ENCODE measurements at regions not wholly inside any gene's neighbourhood (a gene's known extent, or its start where the extent isn't known, plus 50 kb on each side); places are given as distances from the start of the nearest gene placed in this dataset.

GRCh38 chr4:38204339-38205035, 244.3 kb downstream of the PTTG2 start:
- no peaks in the 10 kb centered on the region for H4K20me1 ChIP-seq (replicated peaks in 1 of 2; ENCODE audit: control insufficient read depth in 1 of 2, insufficient read depth in 2 of 2, low read length in 2 of 2)
- peaks cover 2% of the 10 kb centered on the region; the same call in 1 of the 2 replicates for H3K23me2 ChIP-seq (ENCODE audit: low read depth, low read length)
- no peaks in the 10 kb centered on the region for H3K79me2 ChIP-seq (ENCODE audit: control insufficient read depth in 1 of 2, insufficient read depth in 2 of 2, low read length in 2 of 2)
- H2BK5ac ChIP-seq (ENCODE audit: low read depth, low read length), result no peak overlapping the region
- ChIA-PET CTCF (ENCODE audit: partially characterized antibody) (interaction anchor here (0.7 kb wide), 1 partner anchor 100 kb away, joined by 3 read pairs; no protein-coding TSS in a partner anchor), POLR2A (ENCODE audit: partially characterized antibody) (no interaction called here)
- no peak overlapping the region for H2BK15ac ChIP-seq (ENCODE audit: low read length)
- no peaks in the 10 kb centered on the region for H3K36me3 ChIP-seq (ENCODE audit: control insufficient read depth in 2 of 4, insufficient read depth in 4 of 4, low read length in 3 of 4)
- no peaks in the 10 kb centered on the region for H3K9me3 ChIP-seq (ENCODE audit: insufficient read depth in 2 of 2, low read depth in 1 of 2, low read length in 1 of 2)
- H3K9ac ChIP-seq (replicated peaks in 1 of 4; ENCODE audit: extremely low read depth in 1 of 4, low read depth in 3 of 4, low read length in 3 of 4), result no peak overlapping the region
- H2AK5ac ChIP-seq (ENCODE audit: low read depth, low read length), result no peak overlapping the region
- H3K4me1 ChIP-seq (replicated peaks in 1 of 4; ENCODE audit: control insufficient read depth in 3 of 4, insufficient read depth in 4 of 4, low read length in 3 of 4), result no peaks in the 10 kb centered on the region
- H3K23ac ChIP-seq (ENCODE audit: insufficient read length), result no peak overlapping the region
- no peak overlapping the region for H3K14ac ChIP-seq (ENCODE audit: insufficient read length)
- no peak overlapping the region for H3K27ac ChIP-seq (ENCODE audit: low read depth, low read length)
- no peaks in the 10 kb centered on the region for H3K27me3 ChIP-seq (replicated peaks in 1 of 4; ENCODE audit: control insufficient read depth in 3 of 4, extremely low read depth in 1 of 4, insufficient read depth in 3 of 4, low read length in 3 of 4)
- no peak overlapping the region for H2AFZ ChIP-seq (ENCODE audit: low read length)
- H3K56ac ChIP-seq (replicated peaks; ENCODE audit: insufficient read length, low read depth, low read length), result no peak overlapping the region
- H4K5ac ChIP-seq (ENCODE audit: insufficient read length, low read depth, low read length), result no peak overlapping the region
- no peak overlapping the region for H4K91ac ChIP-seq (replicated peaks; ENCODE audit: insufficient read length, low read length)
- H2BK120ac ChIP-seq (replicated peaks; ENCODE audit: low read depth, low read length), result no peak overlapping the region
- no peak overlapping the region for H4K8ac ChIP-seq (ENCODE audit: extremely low read depth, insufficient read depth, low read length)
- H2BK12ac ChIP-seq (ENCODE audit: low read depth, low read length), result no peak overlapping the region
- H3K4ac ChIP-seq (replicated peaks; ENCODE audit: insufficient read length, low read depth, low read length), result no peak overlapping the region
- WGBS, 2 experiments (ENCODE audit: extremely low coverage in 1 of 2, insufficient coverage in 1 of 2, insufficient read length in 1 of 2, insufficient replicate concordance in 2 of 2, low coverage in 1 of 2, low lambda C conversion rate in 2 of 2, missing lambda C conversion rate in 1 of 2), result 71% methylated on average over 9 of the region's 9 CpGs; no CpG with 5 or more reads in 1 of the 2 experiments
- FAIRE-seq (no peak), DNase-seq (ENCODE audit: low read depth in 1 of 2, low spot score in 2 of 2) (no peak)
- H3K79me1 ChIP-seq (ENCODE audit: low read depth, low read length), result no peaks in the 10 kb centered on the region
- no peak overlapping the region for H3K4me2 ChIP-seq (ENCODE audit: insufficient read depth in 1 of 2, low read depth in 2 of 2, low read length in 2 of 2)
- no peak overlapping the region for H2BK20ac ChIP-seq (ENCODE audit: low read length)
- no peak overlapping the region for H3K18ac ChIP-seq (ENCODE audit: extremely low read depth, low read length)
- H3K4me3 ChIP-seq (ENCODE audit: extremely low read depth in 1 of 4, insufficient read depth in 2 of 4, low read depth in 3 of 4, low read length in 4 of 4), result no peak overlapping the region
- TF ChIP-seq BRCA1 (IDR thresholded peaks at IDR 0.05; ENCODE audit: low read depth, low read length) (no peak), RNF2 (IDR thresholded peaks at IDR 0.05; ENCODE audit: borderline replicate concordance, low read depth, low read length, missing control alignments, poor library complexity, severe bottlenecking) (no peak)
- TF ChIP-seq, protein P1, sequence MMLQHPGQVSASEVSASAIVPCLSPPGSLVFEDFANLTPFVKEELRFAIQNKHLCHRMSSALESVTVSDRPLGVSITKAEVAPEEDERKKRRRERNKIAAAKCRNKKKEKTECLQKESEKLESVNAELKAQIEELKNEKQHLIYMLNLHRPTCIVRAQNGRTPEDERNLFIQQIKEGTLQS (IDR thresholded peaks at IDR 0.05; ENCODE audit: insufficient read depth, low read depth, low read length), result no peak
